IPS-15b (cell line): ENCODE measurements at regions not wholly inside any gene's neighbourhood (a gene's known extent, or its start where the extent isn't known, plus 50 kb on each side); places are given as distances from the start of the nearest gene placed in this dataset.

Source experiments
- H3K27me3 ChIP-seq: one replicate; pipeline ENCODE4 v1.6.1; 2013; ENCODE audit warnings: low read length; ENCODE audit not compliant: control insufficient read depth, insufficient read depth
- H3K36me3 ChIP-seq: one replicate; pipeline ENCODE4 v1.6.1; 2013; ENCODE audit warnings: low read length; ENCODE audit not compliant: control insufficient read depth, insufficient read depth
- H3K4me1 ChIP-seq: one replicate; pipeline ENCODE4 v1.6.1; 2013; ENCODE audit warnings: mild to moderate bottlenecking, low read length; ENCODE audit not compliant: control insufficient read depth, insufficient read depth
- H3K4me3 ChIP-seq: one replicate; pipeline ENCODE4 v1.5.1; 2013; ENCODE audit warnings: low read depth, low read length
- H3K9ac ChIP-seq: one replicate; pipeline ENCODE4 v1.6.1; 2013; ENCODE audit warnings: low read depth, mild to moderate bottlenecking, low read length
- H3K9me3 ChIP-seq: one replicate; pipeline ENCODE4 v1.6.1; 2013; ENCODE audit warnings: mild to moderate bottlenecking, low read length; ENCODE audit not compliant: control insufficient read depth, insufficient read depth

GRCh38 chr1:38341694-38342093 is 295.1 kb upstream of the POU3F1 start:
- Histone ChIP-seq H3K9ac (no peak overlapping the region), H3K4me3 (no peak overlapping the region), H3K27me3 (no peaks in the 10 kb centered on the region), H3K4me1 (peaks cover 3% of the 10 kb centered on the region), H3K36me3 (no peaks in the 10 kb centered on the region), H3K9me3 (no peaks in the 10 kb centered on the region)

- H3K9ac ChIP-seq, result no peak overlapping the region
- no peaks in the 10 kb centered on the region for H3K9me3 ChIP-seq
- H3K4me3 ChIP-seq, result no peak overlapping the region
- no peaks in the 10 kb centered on the region for H3K27me3 ChIP-seq
- peaks cover 3% of the 10 kb centered on the region for H3K4me1 ChIP-seq
- no peaks in the 10 kb centered on the region for H3K36me3 ChIP-seq
Observed at GRCh38 chr1:38340409-38340808, 293.8 kb upstream of the POU3F1 start.

GRCh38 chr1:38337711-38338110 is 291.1 kb upstream of the POU3F1 start:
- no peaks in the 10 kb centered on the region for H3K36me3 ChIP-seq
- no peak overlapping the region for H3K4me3 ChIP-seq
- H3K9me3 ChIP-seq, result no peaks in the 10 kb centered on the region
- H3K27me3 ChIP-seq, result no peaks in the 10 kb centered on the region
- H3K4me1 ChIP-seq, result peaks cover 3% of the 10 kb centered on the region
- H3K9ac ChIP-seq, result no peak overlapping the region

- Histone ChIP-seq H3K36me3 (no peaks in the 10 kb centered on the region), H3K4me1 (peaks cover 3% of the 10 kb centered on the region), H3K9me3 (no peaks in the 10 kb centered on the region), H3K9ac (no peak overlapping the region), H3K27me3 (no peaks in the 10 kb centered on the region), H3K4me3 (no peak overlapping the region)
Observed at GRCh38 chr1:38336961-38337360, 290.4 kb upstream of the POU3F1 start.

GRCh38 chr1:38336301-38336923 is 289.8 kb upstream of the POU3F1 start:
- Histone ChIP-seq H3K27me3 (no peaks in the 10 kb centered on the region), H3K4me3 (no peak overlapping the region), H3K36me3 (no peaks in the 10 kb centered on the region), H3K9ac (no peak overlapping the region), H3K9me3 (no peaks in the 10 kb centered on the region), H3K4me1 (peaks cover 3% of the 10 kb centered on the region)

GRCh38 chr1:38334930-38335592 is 288.5 kb upstream of the POU3F1 start:
- H3K9me3 ChIP-seq, result no peaks in the 10 kb centered on the region
- H3K27me3 ChIP-seq, result no peaks in the 10 kb centered on the region
- H3K36me3 ChIP-seq, result no peaks in the 10 kb centered on the region
- H3K9ac ChIP-seq, result no peak overlapping the region
- no peak overlapping the region for H3K4me3 ChIP-seq
- peaks cover 3% of the 10 kb centered on the region for H3K4me1 ChIP-seq

- Histone ChIP-seq H3K9me3 (no peaks in the 10 kb centered on the region), H3K4me3 (no peak overlapping the region), H3K4me1 (peaks cover 3% of the 10 kb centered on the region), H3K36me3 (no peaks in the 10 kb centered on the region), H3K9ac (no peak overlapping the region), H3K27me3 (no peaks in the 10 kb centered on the region)
Observed at GRCh38 chr1:38332649-38333310, 286.2 kb upstream of the POU3F1 start.

GRCh38 chr1:38331496-38332210 is 285.1 kb upstream of the POU3F1 start:
- no peaks in the 10 kb centered on the region for H3K9me3 ChIP-seq
- no peaks in the 10 kb centered on the region for H3K4me1 ChIP-seq
- no peaks in the 10 kb centered on the region for H3K27me3 ChIP-seq
- H3K4me3 ChIP-seq, result no peak overlapping the region
- H3K36me3 ChIP-seq, result no peaks in the 10 kb centered on the region
- H3K9ac ChIP-seq, result no peak overlapping the region

GRCh38 chr1:38330799-38331198 is 284.2 kb upstream of the POU3F1 start:
- Histone ChIP-seq H3K4me1 (no peaks in the 10 kb centered on the region), H3K9ac (no peak overlapping the region), H3K9me3 (no peaks in the 10 kb centered on the region), H3K4me3 (no peak overlapping the region), H3K36me3 (no peaks in the 10 kb centered on the region), H3K27me3 (no peaks in the 10 kb centered on the region)

GRCh38 chr1:38329644-38330043 is 283.1 kb upstream of the POU3F1 start:
- no peak overlapping the region for H3K9ac ChIP-seq
- no peak overlapping the region for H3K4me3 ChIP-seq
- no peaks in the 10 kb centered on the region for H3K36me3 ChIP-seq
- H3K9me3 ChIP-seq, result no peaks in the 10 kb centered on the region
- no peaks in the 10 kb centered on the region for H3K4me1 ChIP-seq
- no peaks in the 10 kb centered on the region for H3K27me3 ChIP-seq

- H3K9ac ChIP-seq, result no peak overlapping the region
- H3K4me3 ChIP-seq, result no peak overlapping the region
- H3K9me3 ChIP-seq, result no peaks in the 10 kb centered on the region
- H3K4me1 ChIP-seq, result no peaks in the 10 kb centered on the region
- no peaks in the 10 kb centered on the region for H3K27me3 ChIP-seq
- no peaks in the 10 kb centered on the region for H3K36me3 ChIP-seq
Observed at GRCh38 chr1:38328278-38329035, 281.9 kb upstream of the POU3F1 start.
